WTC11 (cell line): ENCODE measurements at regions not wholly inside any gene's neighbourhood (a gene's known extent, or its start where the extent isn't known, plus 50 kb on each side); places are given as distances from the start of the nearest gene placed in this dataset.

ENCODE experiments used
- ATAC-seq: fragments of 200-7000 bp; cut with Tn5 transposase; 2 replicates; pipeline ENCODE4 v1.10.0; 2021; ENCODE audit warnings: mild to moderate bottlenecking, moderate library complexity
- CTCF ChIA-PET: fragments of 300-600 bp; sonication (Branson Sonifier 250); formaldehyde crosslinking; loops from one replicate; lab custom pipeline; 2021; ENCODE audit warnings: antibody characterized with exemption; lab: Charles Lee
- POLR2A ChIA-PET: fragments of 350-600 bp; sonication (Branson Sonifier 250); formaldehyde crosslinking; loops from one replicate; lab custom pipeline; 2021; ENCODE audit warnings: antibody characterized with exemption; lab: Charles Lee
- DNase-seq: peaks from one replicate; pipeline ENCODE4 v3.0.0; 2021; ENCODE audit warnings: low spot score
- H3K27ac Mint-ChIP-seq: 2 replicates; pipeline ENCODE4 v1.8.0; 2021; ENCODE audit warnings: mixed read lengths
- H3K27me3 Mint-ChIP-seq: 2 replicates; pipeline ENCODE4 v1.8.0; 2021; ENCODE audit warnings: low read depth, mild to moderate bottlenecking, moderate library complexity, mixed read lengths
- H3K36me3 Mint-ChIP-seq: 2 replicates; pipeline ENCODE4 v1.8.0; 2021; ENCODE audit warnings: mixed read lengths
- H3K4me1 Mint-ChIP-seq: 2 replicates; pipeline ENCODE4 v1.8.0; 2022; ENCODE audit warnings: mixed read lengths
- H3K4me3 Mint-ChIP-seq: 2 replicates; pipeline ENCODE4 v1.8.0; 2021; ENCODE audit warnings: mild to moderate bottlenecking, moderate library complexity, mixed read lengths
- H3K9me3 Mint-ChIP-seq: 2 replicates; pipeline ENCODE4 v1.8.0; 2021; ENCODE audit warnings: mixed read lengths
- ELF4 ChIP-seq: sonication (generic); formaldehyde crosslinking; IDR thresholded peaks from 2 replicates; pipeline ENCODE4 v1.8.1; 2022; ENCODE audit warnings: low read depth, mild to moderate bottlenecking, moderate library complexity, missing genetic modification reagents
- EMX1 ChIP-seq: fragments of 250-450 bp; sonication (Bioruptor Pico); IDR thresholded peaks from 2 replicates; pipeline ENCODE4 v1.8.0; 2021; ENCODE audit warnings: mild to moderate bottlenecking
- ETV6 ChIP-seq: sonication (generic); formaldehyde crosslinking; IDR thresholded peaks from 2 replicates; pipeline ENCODE4 v1.8.1; 2022; ENCODE audit warnings: mild to moderate bottlenecking, missing genetic modification reagents
- FOXP1 ChIP-seq: sonication (generic); formaldehyde crosslinking; IDR thresholded peaks from 2 replicates; pipeline ENCODE4 v1.8.0; 2022; ENCODE audit warnings: missing genetic modification reagents, mild to moderate bottlenecking, moderate library complexity, borderline replicate concordance
- MXD4 ChIP-seq: fragments of 250-450 bp; sonication (Bioruptor Pico); IDR thresholded peaks from 2 replicates; pipeline ENCODE4 v1.8.0; 2021; ENCODE audit warnings: mild to moderate bottlenecking, moderate library complexity, borderline replicate concordance
- NFYB ChIP-seq: sonication (generic); formaldehyde crosslinking; conservative IDR thresholded peaks from 2 replicates; pipeline ENCODE4 v1.8.0; 2022; ENCODE audit warnings: low read depth, missing genetic modification reagents
- NR3C1 ChIP-seq: sonication (generic); formaldehyde crosslinking; conservative IDR thresholded peaks from 2 replicates; pipeline ENCODE4 v1.8.1; 2023; ENCODE audit warnings: low read depth, mild to moderate bottlenecking, missing genetic modification reagents
- RELA ChIP-seq: sonication (generic); formaldehyde crosslinking; IDR thresholded peaks from 2 replicates; pipeline ENCODE4 v1.8.1; 2022; ENCODE audit warnings: missing genetic modification reagents, mild to moderate bottlenecking, borderline replicate concordance
- SMAD3 ChIP-seq: sonication (generic); formaldehyde crosslinking; IDR thresholded peaks from 2 replicates; pipeline ENCODE4 v1.8.0; 2022; ENCODE audit warnings: missing genetic modification reagents, mild to moderate bottlenecking, borderline replicate concordance
- SOX15 ChIP-seq: fragments of 250-450 bp; sonication (Bioruptor Pico); IDR thresholded peaks from 2 replicates; pipeline ENCODE4 v1.9.0; 2021; ENCODE audit warnings: mild to moderate bottlenecking
- ZNF219 ChIP-seq: sonication (generic); formaldehyde crosslinking; IDR thresholded peaks from 2 replicates; pipeline ENCODE4 v1.8.0; 2023; ENCODE audit warnings: missing genetic modification reagents, mild to moderate bottlenecking, borderline replicate concordance
- TF ChIP-seq, protein P1 (sequence below): sonication (generic); formaldehyde crosslinking; IDR thresholded peaks from 2 replicates; pipeline ENCODE4 v1.8.1; 2023; ENCODE audit warnings: mild to moderate bottlenecking, moderate library complexity, missing genetic modification reagents
- TF ChIP-seq, protein P2 (sequence below): fragments of 250-450 bp; sonication (Bioruptor Pico); IDR thresholded peaks from 2 replicates; pipeline ENCODE4 v1.9.0; 2021; ENCODE audit warnings: moderate library complexity, mild to moderate bottlenecking, inconsistent platforms, borderline replicate concordance
- TF ChIP-seq, protein P3 (sequence below): sonication (generic); formaldehyde crosslinking; IDR thresholded peaks from 2 replicates; pipeline ENCODE4 v1.8.1; 2023; ENCODE audit warnings: mild to moderate bottlenecking, missing genetic modification reagents
- TF ChIP-seq, protein P4 (sequence below): sonication (generic); formaldehyde crosslinking; conservative IDR thresholded peaks from 2 replicates; pipeline ENCODE4 v1.8.1; 2023; ENCODE audit warnings: mild to moderate bottlenecking, low read depth, missing genetic modification reagents, moderate library complexity
- TF ChIP-seq, protein P5 (sequence below): sonication (generic); formaldehyde crosslinking; IDR thresholded peaks from 2 replicates; pipeline ENCODE4 v1.8.0; 2022; ENCODE audit warnings: mild to moderate bottlenecking, missing genetic modification reagents
- TF ChIP-seq, protein P6 (sequence below): fragments of 250-450 bp; sonication (Bioruptor Pico); IDR thresholded peaks from 2 replicates; pipeline ENCODE4 v1.9.0; 2021; ENCODE audit warnings: mild to moderate bottlenecking
- TF ChIP-seq, protein P7 (sequence below): sonication (generic); formaldehyde crosslinking; IDR thresholded peaks from 2 replicates; pipeline ENCODE4 v1.8.1; 2022; ENCODE audit warnings: low read depth, missing genetic modification reagents, borderline replicate concordance
- TF ChIP-seq, protein P8 (sequence below): sonication (generic); formaldehyde crosslinking; IDR thresholded peaks from 2 replicates; pipeline ENCODE4 v1.8.0; 2022; ENCODE audit warnings: mild to moderate bottlenecking, missing genetic modification reagents

DNA sequence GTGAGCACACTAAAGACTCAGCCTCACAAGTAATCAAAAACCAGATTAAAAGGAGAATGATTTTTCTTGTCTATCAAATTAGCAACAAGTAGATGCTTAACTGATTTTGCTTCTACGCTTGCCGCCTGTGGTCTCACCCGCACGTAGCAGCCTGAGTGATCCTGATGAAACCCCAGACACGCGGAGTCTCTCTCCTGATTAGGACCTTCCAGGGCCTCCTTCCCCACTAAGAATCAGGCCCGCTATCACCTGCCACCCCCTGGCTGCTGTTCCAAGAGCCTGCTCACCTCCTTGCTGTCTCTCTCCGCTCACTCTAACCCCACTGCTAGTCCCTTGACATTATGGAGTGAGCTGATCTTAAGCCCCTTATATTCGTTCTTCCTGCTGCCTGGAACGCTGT is 325.9 kb upstream of the NRP1 start (continued):
- TF ChIP-seq, protein P1, sequence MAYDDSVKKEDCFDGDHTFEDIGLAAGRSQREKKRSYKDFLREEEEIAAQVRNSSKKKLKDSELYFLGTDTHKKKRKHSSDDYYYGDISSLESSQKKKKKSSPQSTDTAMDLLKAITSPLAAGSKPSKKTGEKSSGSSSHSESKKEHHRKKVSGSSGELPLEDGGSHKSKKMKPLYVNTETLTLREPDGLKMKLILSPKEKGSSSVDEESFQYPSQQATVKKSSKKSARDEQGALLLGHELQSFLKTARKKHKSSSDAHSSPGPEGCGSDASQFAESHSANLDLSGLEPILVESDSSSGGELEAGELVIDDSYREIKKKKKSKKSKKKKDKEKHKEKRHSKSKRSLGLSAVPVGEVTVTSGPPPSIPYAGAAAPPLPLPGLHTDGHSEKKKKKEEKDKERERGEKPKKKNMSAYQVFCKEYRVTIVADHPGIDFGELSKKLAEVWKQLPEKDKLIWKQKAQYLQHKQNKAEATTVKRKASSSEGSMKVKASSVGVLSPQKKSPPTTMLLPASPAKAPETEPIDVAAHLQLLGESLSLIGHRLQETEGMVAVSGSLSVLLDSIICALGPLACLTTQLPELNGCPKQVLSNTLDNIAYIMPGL (CRISPR knock-in tag) = no peak
- TF ChIP-seq, protein P2, sequence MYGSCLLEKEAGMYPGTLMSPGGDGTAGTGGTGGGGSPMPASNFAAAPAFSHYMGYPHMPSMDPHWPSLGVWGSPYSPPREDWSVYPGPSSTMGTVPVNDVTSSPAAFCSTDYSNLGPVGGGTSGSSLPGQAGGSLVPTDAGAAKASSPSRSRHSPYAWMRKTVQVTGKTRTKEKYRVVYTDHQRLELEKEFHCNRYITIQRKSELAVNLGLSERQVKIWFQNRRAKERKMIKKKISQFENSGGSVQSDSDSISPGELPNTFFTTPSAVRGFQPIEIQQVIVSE = no peak
- TF ChIP-seq, protein P3, sequence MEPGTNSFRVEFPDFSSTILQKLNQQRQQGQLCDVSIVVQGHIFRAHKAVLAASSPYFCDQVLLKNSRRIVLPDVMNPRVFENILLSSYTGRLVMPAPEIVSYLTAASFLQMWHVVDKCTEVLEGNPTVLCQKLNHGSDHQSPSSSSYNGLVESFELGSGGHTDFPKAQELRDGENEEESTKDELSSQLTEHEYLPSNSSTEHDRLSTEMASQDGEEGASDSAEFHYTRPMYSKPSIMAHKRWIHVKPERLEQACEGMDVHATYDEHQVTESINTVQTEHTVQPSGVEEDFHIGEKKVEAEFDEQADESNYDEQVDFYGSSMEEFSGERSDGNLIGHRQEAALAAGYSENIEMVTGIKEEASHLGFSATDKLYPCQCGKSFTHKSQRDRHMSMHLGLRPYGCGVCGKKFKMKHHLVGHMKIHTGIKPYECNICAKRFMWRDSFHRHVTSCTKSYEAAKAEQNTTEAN (CRISPR knock-in tag) = no peak
- no peak for TF ChIP-seq NFYB (CRISPR knock-in tag)

DNA sequence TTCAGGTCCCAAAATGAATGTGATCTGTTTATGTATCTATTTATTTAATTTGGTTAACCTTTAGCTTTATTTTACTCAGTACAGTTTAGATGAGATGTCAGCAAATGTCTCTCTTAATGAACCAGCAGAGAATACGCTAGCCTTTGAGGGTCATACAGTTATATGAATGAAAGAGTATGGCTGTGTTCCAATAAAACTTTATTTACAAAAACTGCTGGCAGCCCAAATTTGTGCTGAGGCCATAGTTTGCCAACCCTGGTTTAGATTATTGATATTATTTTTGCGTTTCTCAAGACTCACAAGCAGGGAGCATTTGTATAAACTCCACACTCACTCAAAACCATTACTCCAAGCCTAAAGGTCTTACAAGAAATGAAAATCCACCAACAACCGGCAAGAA is 323.4 kb upstream of the NRP1 start:
- Mint-ChIP-seq H3K4me3 (no peak overlapping the region), H3K36me3 (peaks cover 6% of the 10 kb centered on the region), H3K4me1 (peaks cover 38% of the 10 kb centered on the region), H3K27me3 (no peaks in the 10 kb centered on the region), H3K27ac (no peak overlapping the region), H3K9me3 (peaks cover 14% of the 10 kb centered on the region)
- ATAC-seq (no peak), DNase-seq (no peak)
- POLR2A ChIA-PET = no interaction called here
- TF ChIP-seq, protein P4, sequence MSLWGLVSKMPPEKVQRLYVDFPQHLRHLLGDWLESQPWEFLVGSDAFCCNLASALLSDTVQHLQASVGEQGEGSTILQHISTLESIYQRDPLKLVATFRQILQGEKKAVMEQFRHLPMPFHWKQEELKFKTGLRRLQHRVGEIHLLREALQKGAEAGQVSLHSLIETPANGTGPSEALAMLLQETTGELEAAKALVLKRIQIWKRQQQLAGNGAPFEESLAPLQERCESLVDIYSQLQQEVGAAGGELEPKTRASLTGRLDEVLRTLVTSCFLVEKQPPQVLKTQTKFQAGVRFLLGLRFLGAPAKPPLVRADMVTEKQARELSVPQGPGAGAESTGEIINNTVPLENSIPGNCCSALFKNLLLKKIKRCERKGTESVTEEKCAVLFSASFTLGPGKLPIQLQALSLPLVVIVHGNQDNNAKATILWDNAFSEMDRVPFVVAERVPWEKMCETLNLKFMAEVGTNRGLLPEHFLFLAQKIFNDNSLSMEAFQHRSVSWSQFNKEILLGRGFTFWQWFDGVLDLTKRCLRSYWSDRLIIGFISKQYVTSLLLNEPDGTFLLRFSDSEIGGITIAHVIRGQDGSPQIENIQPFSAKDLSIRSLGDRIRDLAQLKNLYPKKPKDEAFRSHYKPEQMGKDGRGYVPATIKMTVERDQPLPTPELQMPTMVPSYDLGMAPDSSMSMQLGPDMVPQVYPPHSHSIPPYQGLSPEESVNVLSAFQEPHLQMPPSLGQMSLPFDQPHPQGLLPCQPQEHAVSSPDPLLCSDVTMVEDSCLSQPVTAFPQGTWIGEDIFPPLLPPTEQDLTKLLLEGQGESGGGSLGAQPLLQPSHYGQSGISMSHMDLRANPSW (CRISPR knock-in tag) = no peak
- TF ChIP-seq FOXP1 (CRISPR knock-in tag) (no peak), SOX15 (CRISPR knock-in tag) (no peak), EMX1 (CRISPR knock-in tag) (no peak), RELA (CRISPR knock-in tag) (no peak), ZNF219 (no peak), ETV6 (CRISPR knock-in tag) (no peak), MXD4 (CRISPR knock-in tag) (no peak)
- TF ChIP-seq, protein P5, sequence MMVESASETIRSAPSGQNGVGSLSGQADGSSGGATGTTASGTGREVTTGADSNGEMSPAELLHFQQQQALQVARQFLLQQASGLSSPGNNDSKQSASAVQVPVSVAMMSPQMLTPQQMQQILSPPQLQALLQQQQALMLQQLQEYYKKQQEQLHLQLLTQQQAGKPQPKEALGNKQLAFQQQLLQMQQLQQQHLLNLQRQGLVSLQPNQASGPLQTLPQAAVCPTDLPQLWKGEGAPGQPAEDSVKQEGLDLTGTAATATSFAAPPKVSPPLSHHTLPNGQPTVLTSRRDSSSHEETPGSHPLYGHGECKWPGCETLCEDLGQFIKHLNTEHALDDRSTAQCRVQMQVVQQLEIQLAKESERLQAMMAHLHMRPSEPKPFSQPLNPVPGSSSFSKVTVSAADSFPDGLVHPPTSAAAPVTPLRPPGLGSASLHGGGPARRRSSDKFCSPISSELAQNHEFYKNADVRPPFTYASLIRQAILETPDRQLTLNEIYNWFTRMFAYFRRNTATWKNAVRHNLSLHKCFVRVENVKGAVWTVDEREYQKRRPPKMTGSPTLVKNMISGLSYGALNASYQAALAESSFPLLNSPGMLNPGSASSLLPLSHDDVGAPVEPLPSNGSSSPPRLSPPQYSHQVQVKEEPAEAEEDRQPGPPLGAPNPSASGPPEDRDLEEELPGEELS (CRISPR knock-in tag) = no peak
- CTCF ChIA-PET = no interaction called here

DNA sequence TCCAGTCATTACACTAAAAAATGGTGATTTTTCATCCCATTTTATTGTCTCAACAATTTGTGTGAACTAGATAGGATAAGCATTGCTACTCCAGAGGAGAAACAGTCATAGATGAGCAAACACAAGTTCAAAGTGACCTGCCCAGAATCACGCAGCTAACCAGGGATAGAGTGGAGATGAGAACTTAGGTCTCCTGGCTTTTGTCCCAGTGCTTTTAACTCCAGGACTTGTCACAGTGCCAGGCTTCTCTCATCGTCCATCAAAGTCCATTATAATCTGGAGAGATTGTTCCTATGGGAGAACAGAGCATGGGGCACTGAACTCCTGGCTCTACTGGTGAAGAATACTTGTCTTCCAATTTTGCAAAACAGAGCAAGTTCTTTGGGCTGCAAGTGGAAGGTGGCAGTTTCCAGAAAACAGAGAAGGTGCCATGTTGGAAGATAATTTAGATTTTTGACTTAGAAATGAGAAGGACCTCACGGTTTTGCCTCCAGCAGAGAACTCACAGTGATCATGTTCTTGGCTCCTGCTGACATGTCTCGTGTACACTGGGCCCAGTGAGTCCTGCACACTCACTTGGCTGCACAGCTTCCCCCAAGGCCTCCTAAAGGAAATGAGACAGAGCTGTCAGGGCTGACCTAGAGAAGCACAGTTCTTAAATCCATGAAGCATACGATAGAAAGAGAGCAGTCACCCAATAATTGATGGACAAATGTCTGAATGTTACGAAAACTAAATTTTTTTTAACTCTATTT is 322.9 kb upstream of the NRP1 start:
- ATAC-seq (no peak), DNase-seq (no peak)
- peaks cover 12% of the 10 kb centered on the region for H3K36me3 Mint-ChIP-seq
- ChIA-PET POLR2A (no interaction called here), CTCF (no interaction called here)
- H3K4me3 Mint-ChIP-seq = no peak overlapping the region
- H3K27me3 Mint-ChIP-seq = no peaks in the 10 kb centered on the region
- H3K27ac Mint-ChIP-seq = no peak overlapping the region
- H3K9me3 Mint-ChIP-seq = peaks cover 20% of the 10 kb centered on the region
- H3K4me1 Mint-ChIP-seq = peaks cover 34% of the 10 kb centered on the region
- no peak for TF ChIP-seq SMAD3 (CRISPR knock-in tag)
- TF ChIP-seq NR3C1 (CRISPR knock-in tag) = no peak
- TF ChIP-seq, protein P6, sequence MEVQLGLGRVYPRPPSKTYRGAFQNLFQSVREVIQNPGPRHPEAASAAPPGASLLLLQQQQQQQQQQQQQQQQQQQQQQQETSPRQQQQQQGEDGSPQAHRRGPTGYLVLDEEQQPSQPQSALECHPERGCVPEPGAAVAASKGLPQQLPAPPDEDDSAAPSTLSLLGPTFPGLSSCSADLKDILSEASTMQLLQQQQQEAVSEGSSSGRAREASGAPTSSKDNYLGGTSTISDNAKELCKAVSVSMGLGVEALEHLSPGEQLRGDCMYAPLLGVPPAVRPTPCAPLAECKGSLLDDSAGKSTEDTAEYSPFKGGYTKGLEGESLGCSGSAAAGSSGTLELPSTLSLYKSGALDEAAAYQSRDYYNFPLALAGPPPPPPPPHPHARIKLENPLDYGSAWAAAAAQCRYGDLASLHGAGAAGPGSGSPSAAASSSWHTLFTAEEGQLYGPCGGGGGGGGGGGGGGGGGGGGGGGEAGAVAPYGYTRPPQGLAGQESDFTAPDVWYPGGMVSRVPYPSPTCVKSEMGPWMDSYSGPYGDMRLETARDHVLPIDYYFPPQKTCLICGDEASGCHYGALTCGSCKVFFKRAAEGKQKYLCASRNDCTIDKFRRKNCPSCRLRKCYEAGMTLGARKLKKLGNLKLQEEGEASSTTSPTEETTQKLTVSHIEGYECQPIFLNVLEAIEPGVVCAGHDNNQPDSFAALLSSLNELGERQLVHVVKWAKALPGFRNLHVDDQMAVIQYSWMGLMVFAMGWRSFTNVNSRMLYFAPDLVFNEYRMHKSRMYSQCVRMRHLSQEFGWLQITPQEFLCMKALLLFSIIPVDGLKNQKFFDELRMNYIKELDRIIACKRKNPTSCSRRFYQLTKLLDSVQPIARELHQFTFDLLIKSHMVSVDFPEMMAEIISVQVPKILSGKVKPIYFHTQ (CRISPR knock-in tag) = no peak
- TF ChIP-seq, protein P7, sequence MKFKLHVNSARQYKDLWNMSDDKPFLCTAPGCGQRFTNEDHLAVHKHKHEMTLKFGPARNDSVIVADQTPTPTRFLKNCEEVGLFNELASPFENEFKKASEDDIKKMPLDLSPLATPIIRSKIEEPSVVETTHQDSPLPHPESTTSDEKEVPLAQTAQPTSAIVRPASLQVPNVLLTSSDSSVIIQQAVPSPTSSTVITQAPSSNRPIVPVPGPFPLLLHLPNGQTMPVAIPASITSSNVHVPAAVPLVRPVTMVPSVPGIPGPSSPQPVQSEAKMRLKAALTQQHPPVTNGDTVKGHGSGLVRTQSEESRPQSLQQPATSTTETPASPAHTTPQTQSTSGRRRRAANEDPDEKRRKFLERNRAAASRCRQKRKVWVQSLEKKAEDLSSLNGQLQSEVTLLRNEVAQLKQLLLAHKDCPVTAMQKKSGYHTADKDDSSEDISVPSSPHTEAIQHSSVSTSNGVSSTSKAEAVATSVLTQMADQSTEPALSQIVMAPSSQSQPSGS (CRISPR knock-in tag) = no peak
- no peak for TF ChIP-seq ELF4 (CRISPR knock-in tag)
- TF ChIP-seq, protein P8, sequence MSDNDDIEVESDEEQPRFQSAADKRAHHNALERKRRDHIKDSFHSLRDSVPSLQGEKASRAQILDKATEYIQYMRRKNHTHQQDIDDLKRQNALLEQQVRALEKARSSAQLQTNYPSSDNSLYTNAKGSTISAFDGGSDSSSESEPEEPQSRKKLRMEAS = no peak
